ENCODE measurements at regions not wholly inside any gene's neighbourhood (a gene's known extent, or its start where the extent isn't known, plus 50 kb on each side); places are given as distances from the start of the nearest gene placed in this dataset.
A peak's percentile ranks its signal among the peaks of the same experiment; 100 is the strongest.

DNA sequence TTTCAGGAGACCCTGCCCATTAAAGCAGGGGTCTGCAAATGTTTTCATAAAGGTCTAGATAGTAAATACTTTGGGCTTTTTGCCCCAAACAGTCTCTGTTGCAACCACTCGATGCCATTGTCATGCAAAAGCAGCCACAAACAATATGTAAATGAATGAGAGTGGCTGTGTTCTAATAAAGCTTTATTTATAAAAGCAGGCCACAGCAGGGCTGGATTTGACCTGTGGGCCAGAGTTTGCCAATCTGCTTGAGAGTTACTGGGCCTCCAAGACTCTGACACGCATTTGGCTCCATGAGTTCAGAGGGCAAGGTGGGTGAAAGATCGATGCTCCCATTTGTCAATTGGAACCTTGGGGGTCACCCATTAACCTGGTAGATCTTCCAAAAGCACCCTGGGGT is 217.3 kb upstream of the SDK2 start:
- no peak overlapping the region for H2AFZ ChIP-seq (ENCODE audit: low read depth, low read length)
- no peak overlapping the region for H3K9ac ChIP-seq (ENCODE audit: insufficient read depth in 1 of 2, low read depth in 2 of 2, low read length in 2 of 2)
- POLR2A ChIA-PET, result no interaction called here
- no peak for ATAC-seq
- in situ Hi-C loops (cut with MboI), result no loop called here
- WGBS (ENCODE audit: insufficient coverage, low coverage, missing lambda C conversion rate), result 3% methylated on average over 3 of the region's 3 CpGs
- DNase-seq (ENCODE audit: extremely low read depth in 1 of 4, low spot score in 3 of 4), result no peak
- H3K4me3 ChIP-seq, result no peak overlapping the region
- H3K9me1 ChIP-seq (ENCODE audit: control insufficient read depth, insufficient read depth, low read length), result no peaks in the 10 kb centered on the region
- intact Hi-C loops (cut with micrococcal nuclease), result no loop called here
- TF ChIP-seq RNF2 (IDR thresholded peaks at IDR 0.05), result no peak
- TF ChIP-seq, protein P1, sequence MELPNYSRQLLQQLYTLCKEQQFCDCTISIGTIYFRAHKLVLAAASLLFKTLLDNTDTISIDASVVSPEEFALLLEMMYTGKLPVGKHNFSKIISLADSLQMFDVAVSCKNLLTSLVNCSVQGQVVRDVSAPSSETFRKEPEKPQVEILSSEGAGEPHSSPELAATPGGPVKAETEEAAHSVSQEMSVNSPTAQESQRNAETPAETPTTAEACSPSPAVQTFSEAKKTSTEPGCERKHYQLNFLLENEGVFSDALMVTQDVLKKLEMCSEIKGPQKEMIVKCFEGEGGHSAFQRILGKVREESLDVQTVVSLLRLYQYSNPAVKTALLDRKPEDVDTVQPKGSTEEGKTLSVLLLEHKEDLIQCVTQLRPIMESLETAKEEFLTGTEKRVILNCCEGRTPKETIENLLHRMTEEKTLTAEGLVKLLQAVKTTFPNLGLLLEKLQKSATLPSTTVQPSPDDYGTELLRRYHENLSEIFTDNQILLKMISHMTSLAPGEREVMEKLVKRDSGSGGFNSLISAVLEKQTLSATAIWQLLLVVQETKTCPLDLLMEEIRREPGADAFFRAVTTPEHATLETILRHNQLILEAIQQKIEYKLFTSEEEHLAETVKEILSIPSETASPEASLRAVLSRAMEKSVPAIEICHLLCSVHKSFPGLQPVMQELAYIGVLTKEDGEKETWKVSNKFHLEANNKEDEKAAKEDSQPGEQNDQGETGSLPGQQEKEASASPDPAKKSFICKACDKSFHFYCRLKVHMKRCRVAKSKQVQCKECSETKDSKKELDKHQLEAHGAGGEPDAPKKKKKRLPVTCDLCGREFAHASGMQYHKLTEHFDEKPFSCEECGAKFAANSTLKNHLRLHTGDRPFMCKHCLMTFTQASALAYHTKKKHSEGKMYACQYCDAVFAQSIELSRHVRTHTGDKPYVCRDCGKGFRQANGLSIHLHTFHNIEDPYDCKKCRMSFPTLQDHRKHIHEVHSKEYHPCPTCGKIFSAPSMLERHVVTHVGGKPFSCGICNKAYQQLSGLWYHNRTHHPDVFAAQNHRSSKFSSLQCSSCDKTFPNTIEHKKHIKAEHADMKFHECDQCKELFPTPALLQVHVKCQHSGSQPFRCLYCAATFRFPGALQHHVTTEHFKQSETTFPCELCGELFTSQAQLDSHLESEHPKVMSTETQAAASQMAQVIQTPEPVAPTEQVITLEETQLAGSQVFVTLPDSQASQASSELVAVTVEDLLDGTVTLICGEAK (IDR thresholded peaks at IDR 0.05), result peak; percentile 86
- TF ChIP-seq, protein P1 (CRISPR knock-in tag; IDR thresholded peaks at IDR 0.05), result peak; percentile 73
- CTCF ChIA-PET (ENCODE audit: low intra/inter-chr PET ratio), result no interaction called here
- H3K36me3 ChIP-seq (ENCODE audit: control insufficient read depth, insufficient read depth, low read length), result no peaks in the 10 kb centered on the region
- peaks cover under 1 to 15% of the 10 kb centered on the region in 2 experiments; a peak in 2 of 5 replicates for H3K27me3 ChIP-seq (ENCODE audit: control insufficient read depth in 2 of 2, insufficient read depth in 2 of 2, low read length in 2 of 2)
- no peaks in the 10 kb centered on the region for H4K20me1 ChIP-seq (replicated peaks; ENCODE audit: control insufficient read depth, insufficient read depth, low read length)
- H3K27ac ChIP-seq (ENCODE audit: extremely low read depth, low read depth, low read length), result no peak overlapping the region
- no peaks in the 10 kb centered on the region for H3K4me1 ChIP-seq (replicated peaks in 1 of 2; ENCODE audit: control insufficient read depth in 2 of 2, insufficient read depth in 2 of 2, low read length in 2 of 2)
- BruUV-seq (replicated peaks), result no TSS peak
- no peak for FAIRE-seq
- no peak overlapping the region for H3K4me2 ChIP-seq (ENCODE audit: insufficient read depth, low read length)
- no peaks in the 10 kb centered on the region for H3K9me3 ChIP-seq (replicated peaks; ENCODE audit: control insufficient read depth, insufficient read depth, low read depth, low read length)
- H3K79me2 ChIP-seq (ENCODE audit: control insufficient read depth, insufficient read depth, low read length), result no peaks in the 10 kb centered on the region
